Astrocyte (in vitro differentiated cells and primary cell): ENCODE measurements at regions not wholly inside any gene's neighbourhood (a gene's known extent, or its start where the extent isn't known, plus 50 kb on each side); places are given as distances from the start of the nearest gene placed in this dataset.

ENCODE experiments used
- DNase-seq: peaks from one replicate; pipeline ENCODE4 v3.0.0-alpha.2; 2010; ENCODE audit warnings: low read depth
- FAIRE-seq: peaks from 2 replicates; lab custom pipeline; 2011; peaks lifted over from hg19 to GRCh38; lab: Jason Lieb, UNC
- H2AFZ ChIP-seq: 2 replicates; pipeline ENCODE4 v1.6.0; 2012; ENCODE audit warnings: low read depth, low read length, inconsistent platforms
- H3K27ac ChIP-seq: 2 replicates; pipeline ENCODE4 v1.5.1; 2011; ENCODE audit warnings: low read depth, low read length, inconsistent platforms
- H3K27me3 ChIP-seq: 2 replicates; pipeline ENCODE4 v1.6.0; 2011; ENCODE audit warnings: low read length, inconsistent platforms; ENCODE audit not compliant: insufficient read depth
- H3K36me3 ChIP-seq: 2 replicates; pipeline ENCODE4 v1.5.1; 2011; ENCODE audit warnings: low read length, inconsistent platforms; ENCODE audit not compliant: insufficient read depth
- H3K4me1 ChIP-seq: 2 replicates; pipeline ENCODE4 v1.5.1; 2011; ENCODE audit warnings: low read length, inconsistent platforms; ENCODE audit not compliant: insufficient read depth
- H3K4me2 ChIP-seq: 2 replicates; pipeline ENCODE4 v1.6.0; 2012; ENCODE audit warnings: low read length, inconsistent platforms
- H3K4me3 ChIP-seq: 2 replicates; pipeline ENCODE4 v1.5.1; 2011; ENCODE audit warnings: low read depth, mild to moderate bottlenecking, low read length, inconsistent platforms; ENCODE audit not compliant: insufficient read depth
- H3K79me2 ChIP-seq: 2 replicates; pipeline ENCODE4 v1.6.0; 2012; ENCODE audit warnings: mild to moderate bottlenecking, low read length, inconsistent platforms; ENCODE audit not compliant: insufficient read depth
- H3K9ac ChIP-seq: 2 replicates; pipeline ENCODE4 v1.6.0; 2012; ENCODE audit warnings: mild to moderate bottlenecking, low read length, inconsistent platforms
- H3K9me3 ChIP-seq: 2 replicates; pipeline ENCODE4 v1.5.1; 2012; ENCODE audit warnings: low read depth, mild to moderate bottlenecking, low read length, inconsistent platforms; ENCODE audit not compliant: insufficient read depth
- H4K20me1 ChIP-seq: 2 replicates; pipeline ENCODE4 v1.6.0; 2012; ENCODE audit warnings: low read length, inconsistent platforms; ENCODE audit not compliant: insufficient read depth
- H3K27ac Mint-ChIP-seq: one replicate; pipeline ENCODE4 v1.8.0; 2021; ENCODE audit warnings: mild to moderate bottlenecking, mixed read lengths; ENCODE audit not compliant: unreplicated experiment
- H3K27me3 Mint-ChIP-seq: one replicate; pipeline ENCODE4 v1.8.0; 2021; ENCODE audit warnings: low read depth, mixed read lengths; ENCODE audit not compliant: unreplicated experiment
- H3K36me3 Mint-ChIP-seq: one replicate; pipeline ENCODE4 v1.8.0; 2021; ENCODE audit warnings: low read depth, mixed read lengths; ENCODE audit not compliant: unreplicated experiment
- H3K4me1 Mint-ChIP-seq: one replicate; pipeline ENCODE4 v1.8.0; 2021; ENCODE audit warnings: low read depth, mixed read lengths; ENCODE audit not compliant: unreplicated experiment
- H3K4me3 Mint-ChIP-seq: one replicate; pipeline ENCODE4 v1.8.0; 2021; ENCODE audit warnings: mild to moderate bottlenecking, moderate library complexity, mixed read lengths; ENCODE audit not compliant: unreplicated experiment
- H3K9me3 Mint-ChIP-seq: one replicate; pipeline ENCODE4 v1.8.0; 2021; ENCODE audit warnings: mild to moderate bottlenecking, mixed read lengths; ENCODE audit not compliant: unreplicated experiment
- CTCF ChIP-seq: IDR thresholded peaks from 2 replicates; pipeline ENCODE4 v1.5.1; 2011; ENCODE audit warnings: low read depth, mild to moderate bottlenecking, inconsistent platforms, low read length, moderate library complexity; ENCODE audit not compliant: insufficient read depth
- EZH2 ChIP-seq: IDR thresholded peaks from 2 replicates; pipeline ENCODE4 v1.6.1; 2012; ENCODE audit warnings: mild to moderate bottlenecking, low read length, inconsistent platforms; ENCODE audit not compliant: insufficient read depth

DNA sequence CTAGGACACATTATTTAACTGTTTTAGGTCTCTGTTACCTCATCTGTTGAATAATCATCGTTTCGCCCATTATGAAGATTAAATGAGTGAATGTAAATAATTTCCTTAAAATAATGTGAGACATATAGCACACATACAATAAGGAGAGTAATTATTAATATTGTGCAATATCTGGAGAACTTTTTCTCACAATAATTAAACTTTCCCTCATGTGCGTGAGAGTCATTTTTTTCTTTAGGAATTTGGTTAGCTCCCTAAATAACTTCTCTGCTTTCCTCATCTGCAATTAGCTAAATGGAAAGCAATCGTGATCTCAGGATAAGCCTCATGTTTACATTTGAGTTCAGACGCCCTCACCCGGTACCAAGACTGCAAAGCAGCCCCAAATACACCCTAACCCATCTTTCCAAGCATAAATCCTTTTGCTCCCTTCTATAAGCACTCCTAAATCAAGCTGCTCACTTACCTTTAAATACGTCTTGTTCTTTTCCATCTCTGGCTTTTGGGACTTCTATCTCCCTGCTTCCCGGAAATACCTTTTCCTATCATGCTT lies 78.8 kb downstream of the MZT1 start:
- H3K9me3 ChIP-seq, result no peaks in the 10 kb centered on the region
- no peak overlapping the region for H3K9ac ChIP-seq
- no peaks in the 10 kb centered on the region for H3K36me3 ChIP-seq
- FAIRE-seq, result no peak
- no peak for TF ChIP-seq CTCF
- no peak for TF ChIP-seq EZH2
- H2AFZ ChIP-seq, result no peak overlapping the region
- no peak overlapping the region for H3K4me2 ChIP-seq
- peaks cover 4% of the 10 kb centered on the region for H3K27me3 ChIP-seq
- peaks cover 9% of the 10 kb centered on the region for H3K4me1 ChIP-seq
- no peak overlapping the region for H3K27ac ChIP-seq
- DNase-seq, result no peak
- H3K27ac Mint-ChIP-seq, result no peak overlapping the region
- H3K4me3 Mint-ChIP-seq, result no peak overlapping the region
- peaks cover 3% of the 10 kb centered on the region for H3K27me3 Mint-ChIP-seq
- H3K36me3 Mint-ChIP-seq, result no peaks in the 10 kb centered on the region
- no peak overlapping the region for H3K4me3 ChIP-seq
- no peaks in the 10 kb centered on the region for H3K4me1 Mint-ChIP-seq
- H3K9me3 Mint-ChIP-seq, result no peaks in the 10 kb centered on the region
- no peaks in the 10 kb centered on the region for H3K79me2 ChIP-seq
- no peaks in the 10 kb centered on the region for H4K20me1 ChIP-seq

GRCh38 chr13:72647422-72647821 lies 80.0 kb downstream of the MZT1 start:
- DNase-seq, result no peak
- Histone ChIP-seq H3K4me3 (no peak overlapping the region), H3K79me2 (no peaks in the 10 kb centered on the region), H3K27me3 (peaks cover 4% of the 10 kb centered on the region), H3K9ac (no peak overlapping the region), H3K4me1 (peaks cover 2% of the 10 kb centered on the region), H3K27ac (no peak overlapping the region), H3K4me2 (no peak overlapping the region), H3K9me3 (no peaks in the 10 kb centered on the region), H3K36me3 (no peaks in the 10 kb centered on the region), H4K20me1 (no peaks in the 10 kb centered on the region), H2AFZ (no peak overlapping the region)
- TF ChIP-seq CTCF, result no peak
- no peak for TF ChIP-seq EZH2
- Mint-ChIP-seq H3K27ac (no peak overlapping the region), H3K27me3 (peaks cover 3% of the 10 kb centered on the region), H3K36me3 (no peaks in the 10 kb centered on the region), H3K9me3 (no peaks in the 10 kb centered on the region), H3K4me3 (no peak overlapping the region), H3K4me1 (no peaks in the 10 kb centered on the region)
- no peak for FAIRE-seq

- Mint-ChIP-seq H3K9me3 (no peaks in the 10 kb centered on the region), H3K27ac (no peak overlapping the region), H3K4me3 (no peak overlapping the region), H3K36me3 (no peaks in the 10 kb centered on the region), H3K4me1 (no peaks in the 10 kb centered on the region), H3K27me3 (peaks cover 3% of the 10 kb centered on the region)
- no peak overlapping the region for H3K4me3 ChIP-seq
- no peaks in the 10 kb centered on the region for H3K4me1 ChIP-seq
- H3K9me3 ChIP-seq, result no peaks in the 10 kb centered on the region
- no peaks in the 10 kb centered on the region for H3K27me3 ChIP-seq
- no peak for DNase-seq
- no peak overlapping the region for H3K9ac ChIP-seq
- no peaks in the 10 kb centered on the region for H3K36me3 ChIP-seq
- FAIRE-seq, result no peak
- no peak for TF ChIP-seq EZH2
- no peak for TF ChIP-seq CTCF
- H3K4me2 ChIP-seq, result no peak overlapping the region
- no peak overlapping the region for H3K27ac ChIP-seq
- no peaks in the 10 kb centered on the region for H4K20me1 ChIP-seq
- no peak overlapping the region for H2AFZ ChIP-seq
- no peaks in the 10 kb centered on the region for H3K79me2 ChIP-seq
These were observed 81.9 kb downstream of the MZT1 start for GRCh38 chr13:72645521-72645920.
